ENCODE measurements at regions not wholly inside any gene's neighbourhood (a gene's known extent, or its start where the extent isn't known, plus 50 kb on each side); places are given as distances from the start of the nearest gene placed in this dataset.

DNA sequence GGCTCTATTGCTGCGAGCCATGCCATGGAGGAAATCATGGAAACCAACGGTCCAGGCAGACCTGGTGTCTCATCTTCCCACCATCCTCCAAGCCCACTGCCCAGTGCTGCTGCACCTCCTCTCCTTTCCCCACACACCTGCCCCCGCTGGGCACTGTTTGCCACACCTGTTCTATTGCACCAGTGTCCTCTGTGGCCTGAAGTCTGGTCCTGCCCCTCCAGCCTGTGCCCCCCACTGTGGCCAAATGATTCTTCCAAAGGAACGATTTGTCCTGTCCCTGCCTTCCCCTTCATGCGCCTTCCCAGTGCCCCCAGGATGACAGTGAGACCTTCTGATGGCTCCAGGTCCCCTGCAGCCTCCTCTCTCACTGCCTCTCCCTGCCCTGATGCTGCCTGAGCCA lies 101.9 kb upstream of the TWIST2 start:
- H3K4me1 ChIP-seq (ENCODE audit: control insufficient read depth, insufficient read depth, low read length), result no peaks in the 10 kb centered on the region
- H3K9me3 ChIP-seq (ENCODE audit: control insufficient read depth, insufficient read depth, low read length), result peaks cover 2% of the 10 kb centered on the region
- no peaks in the 10 kb centered on the region for H3K27me3 ChIP-seq (ENCODE audit: control insufficient read depth, insufficient read depth, low read length)
- WGBS (ENCODE audit: insufficient coverage), result 80% methylated on average over 5 of the region's 5 CpGs
- no peak overlapping the region for H3K27ac ChIP-seq (ENCODE audit: low read depth, low read length)
- H3K4me3 ChIP-seq (ENCODE audit: low read depth, low read length), result no peak overlapping the region
- H3K36me3 ChIP-seq (ENCODE audit: control insufficient read depth, insufficient read depth, low read length), result no peaks in the 10 kb centered on the region
- no peak for DNase-seq (ENCODE audit: low read depth in 4 of 6, low spot score in 6 of 6)

- Histone ChIP-seq H3K27ac (ENCODE audit: low read depth, low read length) (no peak overlapping the region), H3K9me3 (ENCODE audit: control insufficient read depth, insufficient read depth, low read length) (peaks cover 2% of the 10 kb centered on the region), H3K4me1 (ENCODE audit: control insufficient read depth, insufficient read depth, low read length) (no peaks in the 10 kb centered on the region), H3K27me3 (ENCODE audit: control insufficient read depth, insufficient read depth, low read length) (no peaks in the 10 kb centered on the region), H3K4me3 (ENCODE audit: low read depth, low read length) (no peak overlapping the region), H3K36me3 (ENCODE audit: control insufficient read depth, insufficient read depth, low read length) (no peaks in the 10 kb centered on the region)
- 74% methylated on average over 12 of the region's 18 CpGs for WGBS (ENCODE audit: insufficient coverage)
- no peak for DNase-seq (ENCODE audit: low read depth in 4 of 6, low spot score in 6 of 6)
Observed at GRCh38 chr2:238747114-238747513, 100.8 kb upstream of the TWIST2 start.

- no peaks in the 10 kb centered on the region for H3K4me1 ChIP-seq (ENCODE audit: control insufficient read depth, insufficient read depth, low read length)
- 98% methylated on average over 3 of the region's 3 CpGs for WGBS (ENCODE audit: insufficient coverage)
- no peak overlapping the region for H3K4me3 ChIP-seq (ENCODE audit: low read depth, low read length)
- H3K27ac ChIP-seq (ENCODE audit: low read depth, low read length), result no peak overlapping the region
- H3K9me3 ChIP-seq (ENCODE audit: control insufficient read depth, insufficient read depth, low read length), result peaks cover 2% of the 10 kb centered on the region
- H3K27me3 ChIP-seq (ENCODE audit: control insufficient read depth, insufficient read depth, low read length), result no peaks in the 10 kb centered on the region
- no peaks in the 10 kb centered on the region for H3K36me3 ChIP-seq (ENCODE audit: control insufficient read depth, insufficient read depth, low read length)
- DNase-seq (ENCODE audit: low read depth in 4 of 6, low spot score in 6 of 6), result no peak
Observed at GRCh38 chr2:238747557-238747956, 100.3 kb upstream of the TWIST2 start.

DNA sequence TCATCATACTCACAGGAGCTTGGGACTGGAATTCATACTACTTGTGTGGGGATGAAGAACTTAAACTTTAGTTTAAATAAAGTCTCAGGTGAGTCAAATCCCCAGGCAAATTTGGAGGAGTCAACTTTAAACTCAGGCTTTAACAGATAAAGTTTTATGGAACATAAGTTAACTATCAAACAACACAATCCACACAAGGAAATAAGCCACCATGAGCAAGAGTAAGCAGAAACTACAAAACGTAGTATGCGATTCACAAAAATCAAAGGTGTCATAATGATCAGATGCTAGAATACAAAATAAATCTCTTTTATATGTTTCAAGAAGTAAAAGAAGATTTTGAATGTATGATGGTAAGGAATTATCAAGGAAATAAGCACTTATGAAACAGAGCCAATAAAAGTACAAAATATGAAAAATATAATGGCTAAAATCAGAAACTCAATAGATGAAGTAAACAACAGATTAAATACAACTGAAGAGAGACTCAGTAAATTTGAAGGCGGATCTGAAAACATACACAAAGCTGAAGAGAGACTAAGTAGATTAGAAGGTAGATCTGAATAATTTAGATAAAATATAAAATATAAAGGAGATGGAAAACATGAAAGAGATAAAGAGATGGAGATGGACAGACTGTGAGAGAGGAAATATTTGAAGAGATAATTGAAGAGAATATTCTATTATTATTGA lies 97.5 kb upstream of the TWIST2 start:
- no peaks in the 10 kb centered on the region for H3K27me3 ChIP-seq (ENCODE audit: control insufficient read depth, insufficient read depth, low read length)
- H3K9me3 ChIP-seq (ENCODE audit: control insufficient read depth, insufficient read depth, low read length), result peaks cover 2% of the 10 kb centered on the region
- no CpG with 5 or more reads among the region's 3 CpGs for WGBS (ENCODE audit: insufficient coverage)
- DNase-seq (ENCODE audit: low read depth in 4 of 6, low spot score in 6 of 6), result no peak
- H3K4me3 ChIP-seq (ENCODE audit: low read depth, low read length), result no peak overlapping the region
- no peaks in the 10 kb centered on the region for H3K36me3 ChIP-seq (ENCODE audit: control insufficient read depth, insufficient read depth, low read length)
- no peak overlapping the region for H3K27ac ChIP-seq (ENCODE audit: low read depth, low read length)
- H3K4me1 ChIP-seq (ENCODE audit: control insufficient read depth, insufficient read depth, low read length), result no peaks in the 10 kb centered on the region

DNA sequence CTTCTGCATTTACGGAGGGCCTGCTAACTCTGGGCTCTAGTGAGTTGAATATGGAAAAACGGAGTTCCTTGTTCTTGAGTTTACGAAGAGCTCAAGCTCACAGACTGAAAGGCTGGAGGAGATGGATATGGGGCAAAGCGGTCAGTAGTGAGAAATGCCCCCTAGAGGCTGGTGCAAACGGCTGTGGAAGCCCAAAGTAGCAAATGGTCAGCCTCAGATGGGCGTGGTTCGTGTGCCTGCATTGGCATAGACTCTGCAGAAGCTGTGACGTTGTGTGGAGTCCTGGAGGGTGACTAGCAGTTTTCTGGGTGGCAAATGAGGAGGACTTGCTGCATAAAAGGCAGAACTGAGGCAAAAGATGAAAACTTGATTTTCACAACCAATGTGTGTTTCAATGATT lies 93.6 kb upstream of the TWIST2 start:
- Histone ChIP-seq H3K36me3 (ENCODE audit: control insufficient read depth, insufficient read depth, low read length) (no peaks in the 10 kb centered on the region), H3K4me3 (ENCODE audit: low read depth, low read length) (no peak overlapping the region), H3K27ac (ENCODE audit: low read depth, low read length) (no peak overlapping the region), H3K9me3 (ENCODE audit: control insufficient read depth, insufficient read depth, low read length) (peaks cover 2% of the 10 kb centered on the region), H3K27me3 (ENCODE audit: control insufficient read depth, insufficient read depth, low read length) (no peaks in the 10 kb centered on the region), H3K4me1 (ENCODE audit: control insufficient read depth, insufficient read depth, low read length) (no peaks in the 10 kb centered on the region)
- no peak for DNase-seq (ENCODE audit: low read depth in 4 of 6, low spot score in 6 of 6)
- 66% methylated on average over 8 of the region's 8 CpGs for WGBS (ENCODE audit: insufficient coverage)

GRCh38 chr2:238761868-238762267 lies 86.0 kb upstream of the TWIST2 start:
- Histone ChIP-seq H3K9me3 (ENCODE audit: control insufficient read depth, insufficient read depth, low read length) (no peaks in the 10 kb centered on the region), H3K36me3 (ENCODE audit: control insufficient read depth, insufficient read depth, low read length) (no peaks in the 10 kb centered on the region), H3K4me1 (ENCODE audit: control insufficient read depth, insufficient read depth, low read length) (no peaks in the 10 kb centered on the region), H3K4me3 (ENCODE audit: low read depth, low read length) (no peak overlapping the region), H3K27me3 (ENCODE audit: control insufficient read depth, insufficient read depth, low read length) (no peaks in the 10 kb centered on the region), H3K27ac (ENCODE audit: low read depth, low read length) (no peak overlapping the region)
- DNase-seq (ENCODE audit: low read depth in 4 of 6, low spot score in 6 of 6), result peak in 1 of 6 donors; percentile 54
- 16% methylated on average over 7 of the region's 7 CpGs for WGBS (ENCODE audit: insufficient coverage)

DNA sequence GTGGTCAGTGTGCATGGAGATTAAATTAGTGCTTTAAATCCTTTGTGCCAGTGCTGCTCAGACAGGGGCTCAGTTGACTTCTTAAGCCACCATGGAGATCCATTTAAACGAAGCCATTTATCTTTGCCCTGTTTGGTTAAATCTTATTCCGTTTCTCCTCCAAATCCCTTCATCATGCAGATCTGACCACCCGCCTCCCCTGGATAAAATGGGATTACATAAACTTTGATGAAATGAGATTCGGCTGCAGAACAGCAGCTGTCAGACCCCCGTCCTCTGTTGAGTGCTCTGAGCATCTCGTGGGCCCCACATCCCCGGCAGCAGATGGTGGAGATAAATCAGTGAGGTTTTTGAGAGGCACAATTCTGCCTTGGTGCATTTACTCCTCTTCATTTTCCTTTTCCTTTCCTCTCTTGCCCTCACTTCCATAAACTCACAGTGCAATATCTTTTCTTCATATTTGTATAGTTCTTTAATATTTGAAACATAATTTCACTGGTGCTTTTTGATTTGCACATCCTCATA lies 84.4 kb upstream of the TWIST2 start:
- H3K27me3 ChIP-seq (ENCODE audit: control insufficient read depth, insufficient read depth, low read length), result no peaks in the 10 kb centered on the region
- WGBS (ENCODE audit: insufficient coverage), result 18% methylated on average over 2 of the region's 7 CpGs

DNA sequence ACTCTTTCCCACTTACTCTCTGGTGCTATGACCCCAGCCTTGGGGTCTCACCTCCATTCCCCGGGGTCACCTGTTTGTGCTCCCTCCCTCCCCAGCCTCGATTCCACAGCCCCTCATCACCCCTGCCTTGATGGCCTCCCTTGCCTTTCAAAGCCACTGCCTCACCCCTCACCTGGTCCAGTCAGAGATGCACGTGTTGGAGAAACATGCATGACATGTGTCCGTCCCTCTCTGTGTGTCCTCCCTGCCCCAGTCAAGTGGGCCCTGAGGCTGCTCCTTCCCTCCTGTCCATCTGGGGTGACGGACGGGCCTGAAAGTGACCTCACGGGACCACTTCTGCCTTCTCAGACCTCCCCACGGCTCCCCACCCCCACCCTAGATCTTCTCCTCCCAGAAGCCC lies 82.3 kb upstream of the TWIST2 start:
- Histone ChIP-seq H3K27ac (ENCODE audit: low read depth, low read length) (no peak overlapping the region), H3K27me3 (ENCODE audit: control insufficient read depth, insufficient read depth, low read length) (no peaks in the 10 kb centered on the region), H3K36me3 (ENCODE audit: control insufficient read depth, insufficient read depth, low read length) (no peaks in the 10 kb centered on the region), H3K9me3 (ENCODE audit: control insufficient read depth, insufficient read depth, low read length) (no peaks in the 10 kb centered on the region), H3K4me1 (ENCODE audit: control insufficient read depth, insufficient read depth, low read length) (no peaks in the 10 kb centered on the region), H3K4me3 (ENCODE audit: low read depth, low read length) (no peak overlapping the region)
- 69% methylated on average over 6 of the region's 8 CpGs for WGBS (ENCODE audit: insufficient coverage)
- no peak for DNase-seq (ENCODE audit: low read depth in 4 of 6, low spot score in 6 of 6)

More for the DNA sequence above, 84.4 kb upstream of the TWIST2 start:
- Histone ChIP-seq H3K36me3 (ENCODE audit: control insufficient read depth, insufficient read depth, low read length) (no peaks in the 10 kb centered on the region), H3K4me1 (ENCODE audit: control insufficient read depth, insufficient read depth, low read length) (no peaks in the 10 kb centered on the region), H3K27ac (ENCODE audit: low read depth, low read length) (no peak overlapping the region), H3K9me3 (ENCODE audit: control insufficient read depth, insufficient read depth, low read length) (no peaks in the 10 kb centered on the region), H3K4me3 (ENCODE audit: low read depth, low read length) (no peak overlapping the region)
- peak in 1 of 6 donors; percentile 64 for DNase-seq (ENCODE audit: low read depth in 4 of 6, low spot score in 6 of 6)

- peaks cover 2% of the 10 kb centered on the region for H3K27me3 ChIP-seq (ENCODE audit: control insufficient read depth, insufficient read depth, low read length)
- H3K4me3 ChIP-seq (ENCODE audit: low read depth, low read length), result no peak overlapping the region
- 0% methylated on average over 2 of the region's 6 CpGs for WGBS (ENCODE audit: insufficient coverage)
- no peaks in the 10 kb centered on the region for H3K36me3 ChIP-seq (ENCODE audit: control insufficient read depth, insufficient read depth, low read length)
- H3K9me3 ChIP-seq (ENCODE audit: control insufficient read depth, insufficient read depth, low read length), result no peaks in the 10 kb centered on the region
- DNase-seq (ENCODE audit: low read depth in 4 of 6, low spot score in 6 of 6), result peak in 2 of 6 donors; percentile 57 to 70
- peaks cover 7% of the 10 kb centered on the region for H3K4me1 ChIP-seq (ENCODE audit: control insufficient read depth, insufficient read depth, low read length)
- H3K27ac ChIP-seq (ENCODE audit: low read depth, low read length), result no peak overlapping the region
Observed at GRCh38 chr2:238771218-238771617, 76.7 kb upstream of the TWIST2 start.

DNA sequence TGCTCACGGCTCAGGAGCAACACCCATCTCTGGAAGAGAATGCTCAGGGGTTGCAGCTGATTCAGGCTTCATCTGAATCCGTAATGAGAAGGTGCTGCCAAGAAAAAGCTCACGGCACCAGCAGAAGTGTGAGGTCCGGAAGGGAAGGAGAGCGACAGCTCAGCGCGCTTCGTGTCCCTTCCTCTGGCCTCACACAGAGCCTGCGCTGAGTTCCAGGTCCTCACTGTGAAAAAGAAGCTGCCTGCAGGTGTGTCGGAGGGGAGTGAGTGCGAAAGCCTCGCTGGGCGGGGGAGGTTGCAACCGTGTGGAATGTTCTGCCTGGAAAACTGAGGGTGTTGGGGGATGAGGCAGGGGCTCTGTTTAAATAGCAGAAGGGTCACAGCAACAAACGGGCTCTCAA lies 76.2 kb upstream of the TWIST2 start:
- Histone ChIP-seq H3K9me3 (ENCODE audit: control insufficient read depth, insufficient read depth, low read length) (no peaks in the 10 kb centered on the region), H3K36me3 (ENCODE audit: control insufficient read depth, insufficient read depth, low read length) (no peaks in the 10 kb centered on the region), H3K27me3 (ENCODE audit: control insufficient read depth, insufficient read depth, low read length) (peaks cover 2% of the 10 kb centered on the region), H3K4me1 (ENCODE audit: control insufficient read depth, insufficient read depth, low read length) (peaks cover 7% of the 10 kb centered on the region), H3K27ac (ENCODE audit: low read depth, low read length) (no peak overlapping the region), H3K4me3 (ENCODE audit: low read depth, low read length) (no peak overlapping the region)
- WGBS (ENCODE audit: insufficient coverage), result 56% methylated on average over 14 of the region's 15 CpGs
- no peak for DNase-seq (ENCODE audit: low read depth in 4 of 6, low spot score in 6 of 6)
